ENCODE measurements at regions not wholly inside any gene's neighbourhood (a gene's known extent, or its start where the extent isn't known, plus 50 kb on each side); places are given as distances from the start of the nearest gene placed in this dataset.

GRCh38 chr4:125421547-125421946 is 106.8 kb downstream of the FAT4 start:
- 67 to 80% methylated on average over 1 of the region's 1 CpG for WGBS, 2 donors
- DNase-seq (ENCODE audit: low spot score in 2 of 2): no peak
- no peak for TF ChIP-seq POLR2A (IDR thresholded peaks at IDR 0.05)
- intact Hi-C loops (cut with DNase I; ENCODE audit: low total_unique reads): no loop called here
- no peak overlapping the region for H3K4me3 ChIP-seq (ENCODE audit: low read depth, poor library complexity, severe bottlenecking)

GRCh38 chr4:125423124-125423523 is 108.4 kb downstream of the FAT4 start:
- 91 to 100% methylated on average over 2 of the region's 2 CpGs for WGBS, 2 donors
- intact Hi-C loops (cut with DNase I; ENCODE audit: low total_unique reads): no loop called here
- no peak for TF ChIP-seq POLR2A (IDR thresholded peaks at IDR 0.05)
- no peak for TF ChIP-seq CTCF (IDR thresholded peaks at IDR 0.05)

GRCh38 chr4:125428832-125429231 is 114.1 kb downstream of the FAT4 start:
- DNase-seq (ENCODE audit: low spot score in 2 of 2): no peak
- TF ChIP-seq POLR2A (IDR thresholded peaks at IDR 0.05) (no peak), CTCF (IDR thresholded peaks at IDR 0.05) (no peak)
- 64 to 72% methylated on average over 2 of the region's 2 CpGs for WGBS, 2 donors
- intact Hi-C loops (cut with DNase I; ENCODE audit: low total_unique reads): no loop called here
- no peak overlapping the region for H3K4me3 ChIP-seq (ENCODE audit: low read depth, poor library complexity, severe bottlenecking)

More at GRCh38 chr4:125423124-125423523, 108.4 kb downstream of the FAT4 start:
- H3K4me3 ChIP-seq (ENCODE audit: low read depth, poor library complexity, severe bottlenecking): no peak overlapping the region
- no peak for DNase-seq (ENCODE audit: low spot score in 2 of 2)

GRCh38 chr4:125430086-125430485 is 115.3 kb downstream of the FAT4 start:
- intact Hi-C loops (cut with DNase I; ENCODE audit: low total_unique reads): no loop called here

GRCh38 chr4:125432078-125432477 is 117.3 kb downstream of the FAT4 start:
- H3K4me3 ChIP-seq (ENCODE audit: low read depth, poor library complexity, severe bottlenecking): no peak overlapping the region
- WGBS, 2 donors: 92 to 93% methylated on average over 2 of the region's 2 CpGs
- no peak for TF ChIP-seq POLR2A (IDR thresholded peaks at IDR 0.05)
- intact Hi-C loops (cut with DNase I; ENCODE audit: low total_unique reads): no loop called here
- DNase-seq (ENCODE audit: low spot score in 2 of 2): no peak

More at GRCh38 chr4:125430086-125430485, 115.3 kb downstream of the FAT4 start:
- no peak for DNase-seq (ENCODE audit: low spot score in 2 of 2)
- no peak overlapping the region for H3K4me3 ChIP-seq (ENCODE audit: low read depth, poor library complexity, severe bottlenecking)
- 63 to 65% methylated on average over 4 of the region's 4 CpGs for WGBS, 2 donors
- no peak for TF ChIP-seq CTCF (IDR thresholded peaks at IDR 0.05)
- TF ChIP-seq POLR2A (IDR thresholded peaks at IDR 0.05): no peak

- WGBS, 2 donors: 29 to 33% methylated on average over 2 of the region's 2 CpGs
- intact Hi-C loops (cut with DNase I; ENCODE audit: low total_unique reads): no loop called here
- H3K4me3 ChIP-seq (ENCODE audit: low read depth, poor library complexity, severe bottlenecking): no peak overlapping the region
- TF ChIP-seq CTCF (IDR thresholded peaks at IDR 0.05) (no peak), POLR2A (IDR thresholded peaks at IDR 0.05) (no peak)
- no peak for DNase-seq (ENCODE audit: low spot score in 2 of 2)
Observed at GRCh38 chr4:125433453-125433852, 118.7 kb downstream of the FAT4 start.

- TF ChIP-seq CTCF (IDR thresholded peaks at IDR 0.05): no peak
- intact Hi-C loops (cut with DNase I; ENCODE audit: low total_unique reads): no loop called here
- no peak for DNase-seq (ENCODE audit: low spot score in 2 of 2)
- 75 to 77% methylated on average over 3 of the region's 3 CpGs for WGBS, 2 donors
- H3K4me3 ChIP-seq (ENCODE audit: low read depth, poor library complexity, severe bottlenecking): no peak overlapping the region
Observed at GRCh38 chr4:125434136-125434535, 119.4 kb downstream of the FAT4 start.

Data from lower leg skin (tissue), 4 donors.